ENCODE measurements at regions not wholly inside any gene's neighbourhood (a gene's known extent, or its start where the extent isn't known, plus 50 kb on each side); places are given as distances from the start of the nearest gene placed in this dataset.

DNA sequence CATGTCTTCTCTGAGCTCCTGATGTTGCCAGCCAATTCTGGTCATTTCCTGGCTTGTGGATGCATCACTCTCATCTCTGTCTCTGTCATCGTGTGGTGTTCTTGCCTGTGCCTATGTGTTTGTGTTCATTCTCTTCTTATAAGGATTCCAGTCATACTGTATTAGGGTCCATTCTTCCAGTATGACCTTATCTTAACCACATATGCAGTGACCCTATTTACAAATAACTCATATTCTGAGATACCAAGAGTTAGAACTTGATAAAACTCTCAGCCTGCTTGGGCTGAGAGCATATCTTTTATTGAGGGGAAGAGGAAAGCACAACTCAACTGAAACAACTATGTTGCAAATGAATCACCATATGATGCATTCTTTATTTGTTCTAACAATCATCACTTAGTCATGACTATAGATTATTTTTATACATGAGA, 189.0 kb upstream of the ANXA10 start:
- TF ChIP-seq TAF1 (IDR thresholded peaks at IDR 0.05; ENCODE audit: borderline replicate concordance, low read depth, low read length) (no peak), POLR2A (IDR thresholded peaks at IDR 0.05; ENCODE audit: low read depth, low read length) (no peak), POLR2AphosphoS5 (IDR thresholded peaks at IDR 0.05; ENCODE audit: low read depth, low read length) (no peak)

Measured in GM12892 (cell line).